ENCODE measurements at regions not wholly inside any gene's neighbourhood (a gene's known extent, or its start where the extent isn't known, plus 50 kb on each side); places are given as distances from the start of the nearest gene placed in this dataset.

DNA sequence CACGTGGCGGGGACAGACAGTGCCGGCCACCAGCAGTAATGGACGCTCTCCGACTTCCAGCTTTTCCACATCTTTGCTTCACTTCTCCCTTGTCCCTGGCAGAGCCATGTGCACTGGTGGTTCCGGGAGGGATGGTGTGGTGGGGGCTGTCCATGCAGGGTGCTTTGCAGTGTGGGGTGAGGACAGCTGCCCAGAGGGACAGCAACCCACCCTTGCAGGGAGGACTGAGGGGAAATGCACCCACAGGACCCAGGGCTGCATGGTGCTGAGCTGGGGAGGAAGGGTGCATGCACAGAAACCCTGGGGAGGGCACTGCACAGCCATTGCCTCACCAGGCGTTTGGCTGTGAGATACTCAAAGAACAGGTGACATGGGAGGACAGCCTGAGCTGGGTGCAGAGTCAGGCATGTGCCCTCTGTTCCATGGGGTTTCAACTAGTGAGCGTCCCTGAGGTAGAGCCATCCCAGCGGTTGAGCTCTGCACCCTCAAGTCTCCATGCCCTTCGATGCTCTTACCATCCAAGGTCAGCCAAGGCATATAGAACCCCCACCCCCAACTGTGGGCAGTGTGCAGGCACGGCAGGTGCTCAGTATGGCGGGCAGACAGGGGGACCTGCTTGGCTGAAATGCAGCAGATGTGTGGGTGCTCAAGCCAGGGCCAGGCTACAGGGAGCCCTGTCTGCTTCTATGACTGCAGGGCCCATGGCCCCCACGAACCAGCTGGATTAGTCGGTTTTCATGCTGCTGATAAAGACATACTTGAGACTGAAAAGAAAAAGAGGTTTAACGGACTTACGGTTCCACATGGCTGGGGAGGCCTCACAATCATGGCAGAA, 239.7 kb downstream of the TTLL2 start:
- CTCF ChIA-PET, result no interaction called here
- Histone ChIP-seq H3K9ac (no peak overlapping the region), H3K36me3 (replicated peaks in 1 of 2; ENCODE audit: control insufficient read depth in 1 of 2, insufficient read depth in 2 of 2, low read length in 1 of 2) (no peaks in the 10 kb centered on the region), H3K79me2 (ENCODE audit: insufficient read depth) (no peaks in the 10 kb centered on the region), H3K4me3 (ENCODE audit: low read depth in 2 of 2, low read length in 1 of 2) (no peak overlapping the region), H2AFZ (ENCODE audit: low read depth) (no peak overlapping the region), H3K4me1 (ENCODE audit: control insufficient read depth in 1 of 2, insufficient read depth in 2 of 2, low read depth in 1 of 2, low read length in 1 of 2) (no peaks in the 10 kb centered on the region; a peak in 1 of 4 replicates), H3K9me2 (no peaks in the 10 kb centered on the region), H3F3A (replicated peaks; ENCODE audit: insufficient read depth) (no peaks in the 10 kb centered on the region), H4K20me1 (ENCODE audit: insufficient read depth) (no peaks in the 10 kb centered on the region), H3K27me3 (ENCODE audit: insufficient read depth) (no peaks in the 10 kb centered on the region), H3K9me3 (no peaks in the 10 kb centered on the region), H3K27ac (ENCODE audit: low read depth in 2 of 2, low read length in 1 of 2) (no peak overlapping the region), H3K4me2 (no peak overlapping the region)
- POLR2A ChIA-PET, result no interaction called here
- TF ChIP-seq FOXJ3 (CRISPR knock-in tag; IDR thresholded peaks at IDR 0.05), result no peak
- TF ChIP-seq, protein P1, sequence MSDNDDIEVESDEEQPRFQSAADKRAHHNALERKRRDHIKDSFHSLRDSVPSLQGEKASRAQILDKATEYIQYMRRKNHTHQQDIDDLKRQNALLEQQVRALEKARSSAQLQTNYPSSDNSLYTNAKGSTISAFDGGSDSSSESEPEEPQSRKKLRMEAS (IDR thresholded peaks at IDR 0.05; ENCODE audit: low read depth), result no peak
- no peak for TF ChIP-seq NFIC (IDR thresholded peaks at IDR 0.05; ENCODE audit: borderline replicate concordance)
- DNase-seq, result no peak
- 40% methylated on average over 16 of the region's 16 CpGs for WGBS (ENCODE audit: low lambda C conversion rate)

DNA sequence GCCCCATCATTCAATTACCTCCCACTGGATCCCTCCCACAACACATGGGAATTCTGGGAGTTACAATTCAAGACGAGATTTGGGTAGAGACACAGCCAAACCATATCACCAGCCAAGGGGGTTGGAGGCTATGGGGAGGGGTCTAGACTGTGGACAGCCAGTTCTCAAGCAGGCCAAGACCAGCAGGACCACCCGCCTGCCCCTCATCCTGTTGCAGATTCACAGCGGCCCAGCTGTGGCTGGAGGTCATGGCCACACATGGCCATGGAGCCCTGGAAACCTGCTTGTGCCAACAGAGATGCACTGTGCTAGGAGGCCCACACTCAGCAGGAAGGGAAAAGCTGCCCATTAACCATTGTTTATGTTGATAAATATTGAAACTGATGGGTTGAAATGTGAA, 240.5 kb downstream of the TTLL2 start:
- Histone ChIP-seq H3K36me3 (replicated peaks in 1 of 2; ENCODE audit: control insufficient read depth in 1 of 2, insufficient read depth in 2 of 2, low read length in 1 of 2) (no peaks in the 10 kb centered on the region), H3K9me3 (no peaks in the 10 kb centered on the region), H3K9me2 (no peaks in the 10 kb centered on the region), H4K20me1 (ENCODE audit: insufficient read depth) (no peaks in the 10 kb centered on the region), H3K4me1 (ENCODE audit: control insufficient read depth in 1 of 2, insufficient read depth in 2 of 2, low read depth in 1 of 2, low read length in 1 of 2) (no peaks in the 10 kb centered on the region; a peak in 1 of 4 replicates), H3K27ac (ENCODE audit: low read depth in 2 of 2, low read length in 1 of 2) (no peak overlapping the region), H2AFZ (ENCODE audit: low read depth) (no peak overlapping the region), H3K4me2 (no peak overlapping the region), H3K9ac (no peak overlapping the region), H3K79me2 (ENCODE audit: insufficient read depth) (no peaks in the 10 kb centered on the region), H3K27me3 (ENCODE audit: insufficient read depth) (no peaks in the 10 kb centered on the region), H3K4me3 (ENCODE audit: low read depth in 2 of 2, low read length in 1 of 2) (no peak overlapping the region), H3F3A (replicated peaks; ENCODE audit: insufficient read depth) (no peaks in the 10 kb centered on the region)
- TF ChIP-seq, protein P2, sequence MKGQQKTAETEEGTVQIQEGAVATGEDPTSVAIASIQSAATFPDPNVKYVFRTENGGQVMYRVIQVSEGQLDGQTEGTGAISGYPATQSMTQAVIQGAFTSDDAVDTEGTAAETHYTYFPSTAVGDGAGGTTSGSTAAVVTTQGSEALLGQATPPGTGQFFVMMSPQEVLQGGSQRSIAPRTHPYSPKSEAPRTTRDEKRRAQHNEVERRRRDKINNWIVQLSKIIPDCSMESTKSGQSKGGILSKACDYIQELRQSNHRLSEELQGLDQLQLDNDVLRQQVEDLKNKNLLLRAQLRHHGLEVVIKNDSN (IDR thresholded peaks at IDR 0.05; ENCODE audit: borderline replicate concordance, low read depth), result no peak
- DNase-seq, result no peak
- CTCF ChIA-PET, result no interaction called here
- WGBS (ENCODE audit: low lambda C conversion rate), result 36% methylated on average over 3 of the region's 3 CpGs
- POLR2A ChIA-PET, result no interaction called here

DNA sequence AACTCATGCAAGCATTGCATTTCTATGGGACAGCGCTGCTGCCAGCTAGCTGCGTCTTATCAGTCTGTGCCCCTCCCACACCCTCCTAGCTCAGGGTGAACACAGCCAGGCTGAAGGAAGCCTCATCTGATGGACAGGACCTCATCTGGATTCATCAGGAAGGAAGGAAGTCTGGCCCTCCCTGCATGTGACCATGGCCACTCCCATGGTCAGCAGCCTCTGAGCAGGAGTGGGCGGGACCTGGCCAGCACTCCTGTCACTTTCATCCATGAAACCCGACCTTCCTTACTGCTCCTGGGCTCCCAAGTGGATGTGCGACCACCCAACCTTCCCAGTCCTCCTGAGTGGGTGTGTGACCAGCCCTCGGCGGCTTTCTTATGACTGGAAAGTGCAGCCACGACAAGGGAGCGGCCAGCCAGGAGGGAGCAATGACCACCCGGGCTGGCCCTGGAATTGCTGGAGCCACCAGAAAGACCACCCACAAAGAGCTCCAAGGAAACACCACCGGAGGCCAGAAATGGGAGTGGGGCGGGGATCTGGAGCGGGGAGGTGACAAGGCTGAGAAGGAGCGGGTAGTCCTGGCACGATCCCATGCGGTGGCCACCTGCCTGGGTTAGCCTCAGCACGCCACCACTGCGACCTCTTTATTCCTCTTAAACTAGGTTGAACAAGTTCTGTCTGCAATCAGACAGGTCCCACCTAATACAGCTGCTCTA, 241.2 kb downstream of the TTLL2 start:
- Histone ChIP-seq H3K9ac (no peak overlapping the region), H3F3A (replicated peaks; ENCODE audit: insufficient read depth) (no peaks in the 10 kb centered on the region), H3K9me3 (no peaks in the 10 kb centered on the region), H3K9me2 (no peaks in the 10 kb centered on the region), H3K27me3 (ENCODE audit: insufficient read depth) (no peaks in the 10 kb centered on the region), H2AFZ (ENCODE audit: low read depth) (no peak overlapping the region), H3K4me1 (ENCODE audit: control insufficient read depth in 1 of 2, insufficient read depth in 2 of 2, low read depth in 1 of 2, low read length in 1 of 2) (no peaks in the 10 kb centered on the region; a peak in 1 of 4 replicates), H3K4me3 (ENCODE audit: low read depth in 2 of 2, low read length in 1 of 2) (no peak overlapping the region), H3K4me2 (no peak overlapping the region), H3K36me3 (replicated peaks in 1 of 2; ENCODE audit: control insufficient read depth in 1 of 2, insufficient read depth in 2 of 2, low read length in 1 of 2) (no peaks in the 10 kb centered on the region), H4K20me1 (ENCODE audit: insufficient read depth) (no peaks in the 10 kb centered on the region), H3K27ac (ENCODE audit: low read depth in 2 of 2, low read length in 1 of 2) (no peak overlapping the region), H3K79me2 (ENCODE audit: insufficient read depth) (no peaks in the 10 kb centered on the region)
- POLR2A ChIA-PET, result no interaction called here
- TF ChIP-seq, protein P2 (IDR thresholded peaks at IDR 0.05; ENCODE audit: borderline replicate concordance, low read depth), result no peak
- TF ChIP-seq FOXJ3 (CRISPR knock-in tag; IDR thresholded peaks at IDR 0.05) (no peak), GATA2 (CRISPR knock-in tag; IDR thresholded peaks at IDR 0.05) (no peak), ELF1 (IDR thresholded peaks at IDR 0.05) (no peak), JUND (IDR thresholded peaks at IDR 0.05) (no peak), RFX5 (IDR thresholded peaks at IDR 0.05; ENCODE audit: low read length) (no peak), NRF1 (IDR thresholded peaks at IDR 0.05; ENCODE audit: low read depth, low read length) (no peak)
- TF ChIP-seq, protein P3, sequence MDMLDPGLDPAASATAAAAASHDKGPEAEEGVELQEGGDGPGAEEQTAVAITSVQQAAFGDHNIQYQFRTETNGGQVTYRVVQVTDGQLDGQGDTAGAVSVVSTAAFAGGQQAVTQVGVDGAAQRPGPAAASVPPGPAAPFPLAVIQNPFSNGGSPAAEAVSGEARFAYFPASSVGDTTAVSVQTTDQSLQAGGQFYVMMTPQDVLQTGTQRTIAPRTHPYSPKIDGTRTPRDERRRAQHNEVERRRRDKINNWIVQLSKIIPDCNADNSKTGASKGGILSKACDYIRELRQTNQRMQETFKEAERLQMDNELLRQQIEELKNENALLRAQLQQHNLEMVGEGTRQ (IDR thresholded peaks at IDR 0.05; ENCODE audit: borderline replicate concordance, low read depth, low read length), result no peak
- TF ChIP-seq, protein P4, sequence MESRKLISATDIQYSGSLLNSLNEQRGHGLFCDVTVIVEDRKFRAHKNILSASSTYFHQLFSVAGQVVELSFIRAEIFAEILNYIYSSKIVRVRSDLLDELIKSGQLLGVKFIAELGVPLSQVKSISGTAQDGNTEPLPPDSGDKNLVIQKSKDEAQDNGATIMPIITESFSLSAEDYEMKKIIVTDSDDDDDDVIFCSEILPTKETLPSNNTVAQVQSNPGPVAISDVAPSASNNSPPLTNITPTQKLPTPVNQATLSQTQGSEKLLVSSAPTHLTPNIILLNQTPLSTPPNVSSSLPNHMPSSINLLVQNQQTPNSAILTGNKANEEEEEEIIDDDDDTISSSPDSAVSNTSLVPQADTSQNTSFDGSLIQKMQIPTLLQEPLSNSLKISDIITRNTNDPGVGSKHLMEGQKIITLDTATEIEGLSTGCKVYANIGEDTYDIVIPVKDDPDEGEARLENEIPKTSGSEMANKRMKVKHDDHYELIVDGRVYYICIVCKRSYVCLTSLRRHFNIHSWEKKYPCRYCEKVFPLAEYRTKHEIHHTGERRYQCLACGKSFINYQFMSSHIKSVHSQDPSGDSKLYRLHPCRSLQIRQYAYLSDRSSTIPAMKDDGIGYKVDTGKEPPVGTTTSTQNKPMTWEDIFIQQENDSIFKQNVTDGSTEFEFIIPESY (IDR thresholded peaks at IDR 0.05; ENCODE audit: borderline replicate concordance, low read depth), result no peak
- DNase-seq, result no peak
- CTCF ChIA-PET, result interaction anchor here (0.6 kb wide), 1 partner anchor 9 kb away, joined by 3 read pairs; no protein-coding TSS in a partner anchor
- WGBS (ENCODE audit: low lambda C conversion rate), result 40% methylated on average over 11 of the region's 18 CpGs

Measured in SK-N-SH (cell line).